Spleen (tissue), 11 donors: ENCODE measurements at regions not wholly inside any gene's neighbourhood (a gene's known extent, or its start where the extent isn't known, plus 50 kb on each side); places are given as distances from the start of the nearest gene placed in this dataset.

Experiments
- DNase-seq: peaks from one replicate; pipeline ENCODE4 v3.0.0-alpha.2; 2020
- H3K27ac ChIP-seq, 8 donors: fragments of 200-600 bp; sonication (generic) in 7 of 8; 1 replicate in 4 of 8; 2 replicates in 4 of 8; pipeline versions ENCODE4 v1.5.0 to v1.8.0; 2016 to 2021; ENCODE audit warnings: inconsistent platforms in 4 of 8, mild to moderate bottlenecking in 4 of 8, moderate library complexity in 1 of 8
- H3K27me3 ChIP-seq, 7 donors: fragments of 200-600 bp; sonication (generic) in 6 of 7; replicated peaks in 1 of 7; 1 replicate in 4 of 7; 2 replicates in 3 of 7; pipeline versions ENCODE4 v1.5.0 to v1.8.0; 2016 to 2021; ENCODE audit warnings: inconsistent platforms in 3 of 7, mild to moderate bottlenecking in 1 of 7
- H3K36me3 ChIP-seq, 6 donors: fragments of 200-600 bp; sonication (generic) in 5 of 6; 1 replicate in 4 of 6; 2 replicates in 2 of 6; pipeline versions ENCODE4 v1.5.0 to v1.8.0; 2016 to 2021; ENCODE audit warnings: inconsistent platforms in 2 of 6
- H3K4me1 ChIP-seq, 6 donors: fragments of 200-600 bp; sonication (generic) in 5 of 6; 1 replicate in 3 of 6; 2 replicates in 3 of 6; pipeline versions ENCODE4 v1.5.0 to v1.8.0; 2016 to 2021; ENCODE audit warnings: inconsistent platforms in 3 of 6
- H3K4me3 ChIP-seq, 8 donors: fragments of 200-600 bp; sonication (generic) in 7 of 8; 1 replicate in 4 of 8; 2 replicates in 4 of 8; pipeline versions ENCODE4 v1.5.0 to v1.8.0; 2016 to 2021; ENCODE audit warnings: inconsistent platforms in 4 of 8, mild to moderate bottlenecking in 4 of 8, moderate library complexity in 2 of 8
- H3K9me3 ChIP-seq, 8 donors: fragments of 200-600 bp; sonication (generic) in 7 of 8; 1 replicate in 4 of 8; 2 replicates in 4 of 8; pipeline versions ENCODE4 v1.5.0 to v1.8.0; 2016 to 2021; ENCODE audit warnings: inconsistent platforms in 4 of 8
- CTCF ChIP-seq, 11 experiments: fragments of 200-600 bp in 7 of 11; fragments of 450-650 bp in 4 of 11; sonication (generic) in 4 of 11; IDR thresholded peaks in 8 of 11; conservative IDR thresholded peaks in 3 of 11; 1 replicate in 7 of 11; 2 replicates in 4 of 11; pipeline versions ENCODE4 v1.4.0 to v1.8.0; 2016 to 2021; ENCODE audit warnings: antibody characterized with exemption in 11 of 11, inconsistent platforms in 4 of 11, mild to moderate bottlenecking in 1 of 11
- POLR2A ChIP-seq, 3 donors: fragments of 450-650 bp; IDR thresholded peaks; one replicate each; pipeline ENCODE4 v1.5.1; 2017; ENCODE audit warnings: antibody characterized with exemption in 3 of 3, mild to moderate bottlenecking in 1 of 3
- POLR2AphosphoS5 ChIP-seq, 3 donors: sonication (generic); formaldehyde crosslinking; IDR thresholded peaks; one replicate each; pipeline ENCODE4 v1.5.1; 2017; ENCODE audit warnings: antibody characterized with exemption in 3 of 3
- WGBS, 5 donors: extraction: QIAGEN DNeasy Blood & Tissue Kit in 3 of 5; methylation state at CpG; one replicate each; pipeline versions ENCODE4 v1.1.5 to v1.1.7; 2013 to 2018; 5-methylcytosine and 5-hydroxymethylcytosine counted together
- intact Hi-C: fragments of 100-400 bp; cut with DNase I; formaldehyde crosslinking; loops from one replicate; pipeline ENCODE4 v1.15.0; 2023; ENCODE audit warnings: low total_unique reads
- donor health status: healthy with polysubstance abuse.
- donor health status: DM: no; HTN: no; CAD: no; lungs with moderate emphysema.
- donor health status: DM: no; HTN: no; CAD: no.
- donor health status: Bipolar disorder and iron deficiency.
- donor health status: healthy.
- donor health status: DM: no; HTN: no; CAD: no.
- donor health status: DM: yes; HTN: yes; CAD: no.

GRCh38 chr12:107167756-107168155 lies 74.4 kb upstream of the CRY1 start:
- WGBS, 5 donors = 43 to 64% (median 56%) methylated on average over 3 of the region's 3 CpGs
- no peak overlapping the region for H3K4me3 ChIP-seq
- no peak overlapping the region for H3K27ac ChIP-seq
- DNase-seq = no peak
- no peaks in the 10 kb centered on the region for H3K36me3 ChIP-seq
- no peak for TF ChIP-seq POLR2A (IDR thresholded peaks at IDR 0.05)
- no peak for TF ChIP-seq CTCF (IDR thresholded peaks at IDR 0.05 in 8 of 11, conservative IDR thresholded peaks at IDR 0.05 in 3 of 11)
- TF ChIP-seq POLR2AphosphoS5 (IDR thresholded peaks at IDR 0.05) = no peak
- no peaks in the 10 kb centered on the region for H3K9me3 ChIP-seq
- H3K4me1 ChIP-seq = no peaks in the 10 kb centered on the region
- H3K27me3 ChIP-seq = peaks cover 0 to 26% (median 4%) of the 10 kb centered on the region in 7 donors
- intact Hi-C loops = no loop called here

- intact Hi-C loops = no loop called here
These were observed 75.9 kb upstream of the CRY1 start for GRCh38 chr12:107169200-107169599.

GRCh38 chr12:107178776-107179175 lies 85.4 kb upstream of the CRY1 start:
- peaks cover 0 to 20% (median 0%) of the 10 kb centered on the region in 7 donors for H3K27me3 ChIP-seq
- intact Hi-C loops = no loop called here
- no peaks in the 10 kb centered on the region for H3K36me3 ChIP-seq
- no peak for TF ChIP-seq POLR2A (IDR thresholded peaks at IDR 0.05)
- no peak for TF ChIP-seq CTCF (IDR thresholded peaks at IDR 0.05 in 8 of 11, conservative IDR thresholded peaks at IDR 0.05 in 3 of 11)
- no peak for TF ChIP-seq POLR2AphosphoS5 (IDR thresholded peaks at IDR 0.05)
- H3K4me3 ChIP-seq = no peak overlapping the region
- DNase-seq = no peak
- H3K27ac ChIP-seq = no peak overlapping the region
- no peaks in the 10 kb centered on the region for H3K9me3 ChIP-seq
- H3K4me1 ChIP-seq = no peaks in the 10 kb centered on the region
- 79 to 88% (median 83%) methylated on average over 5 of the region's 5 CpGs for WGBS, 5 donors

More at GRCh38 chr12:107169200-107169599, 75.9 kb upstream of the CRY1 start:
- peaks cover 0 to 35% (median 0%) of the 10 kb centered on the region in 7 donors for H3K27me3 ChIP-seq
- no peaks in the 10 kb centered on the region for H3K9me3 ChIP-seq
- no peaks in the 10 kb centered on the region for H3K4me1 ChIP-seq
- 77 to 86% (median 85%) methylated on average over 6 of the region's 6 CpGs for WGBS, 5 donors
- H3K27ac ChIP-seq = no peak overlapping the region
- no peak for DNase-seq
- no peak for TF ChIP-seq POLR2A (IDR thresholded peaks at IDR 0.05)
- no peak for TF ChIP-seq CTCF (IDR thresholded peaks at IDR 0.05 in 8 of 11, conservative IDR thresholded peaks at IDR 0.05 in 3 of 11)
- no peak for TF ChIP-seq POLR2AphosphoS5 (IDR thresholded peaks at IDR 0.05)
- no peaks in the 10 kb centered on the region for H3K36me3 ChIP-seq
- H3K4me3 ChIP-seq = no peak overlapping the region

- Histone ChIP-seq H3K27ac (no peak overlapping the region), H3K27me3 (peaks cover 0 to 18% (median 0%) of the 10 kb centered on the region in 7 donors), H3K9me3 (no peaks in the 10 kb centered on the region), H3K36me3 (no peaks in the 10 kb centered on the region), H3K4me3 (no peak overlapping the region), H3K4me1 (no peaks in the 10 kb centered on the region)
- WGBS, 5 donors = 65 to 95% (median 78%) methylated on average over 1 of the region's 1 CpG
- TF ChIP-seq POLR2AphosphoS5 (IDR thresholded peaks at IDR 0.05) (no peak), CTCF (IDR thresholded peaks at IDR 0.05 in 8 of 11, conservative IDR thresholded peaks at IDR 0.05 in 3 of 11) (no peak), POLR2A (IDR thresholded peaks at IDR 0.05) (no peak)
- no peak for DNase-seq
- intact Hi-C loops = no loop called here
These were observed 86.5 kb upstream of the CRY1 start for GRCh38 chr12:107179871-107180270.
